GM18499 (cell line): ENCODE measurements at regions not wholly inside any gene's neighbourhood (a gene's known extent, or its start where the extent isn't known, plus 50 kb on each side); places are given as distances from the start of the nearest gene placed in this dataset.
"Not testable (repeated sequence)": the region's sequence is repeated elsewhere in the genome, so short reads cannot be mapped to it uniquely, and the experiment has no call there.

Experiments used
- ATAC-seq: cut with Tn5 transposase; IDR thresholded peaks from one replicate; pipeline ENCODE4 v1.9.1; 2021; ENCODE audit warnings: moderate number of reproducible peaks; ENCODE audit not compliant: insufficient read depth, unreplicated experiment

GRCh38 chr3:16767006-16767405 lies 117.7 kb upstream of the PLCL2 start:
- no peak for ATAC-seq

- no peak for ATAC-seq
These were observed 116.7 kb upstream of the PLCL2 start for GRCh38 chr3:16768014-16768413.

GRCh38 chr3:16768956-16769355 lies 115.8 kb upstream of the PLCL2 start:
- ATAC-seq = no peak

- ATAC-seq = no peak
These were observed 115.2 kb upstream of the PLCL2 start for GRCh38 chr3:16769525-16769924.

- no peak for ATAC-seq
These were observed 114.7 kb upstream of the PLCL2 start for GRCh38 chr3:16770021-16770420.

GRCh38 chr3:16770792-16771191 lies 114.0 kb upstream of the PLCL2 start:
- no peak for ATAC-seq

GRCh38 chr3:16773594-16773993 lies 111.2 kb upstream of the PLCL2 start:
- ATAC-seq = not testable (repeated sequence)

- ATAC-seq = not testable (repeated sequence)
These were observed 110.2 kb upstream of the PLCL2 start for GRCh38 chr3:16774536-16774935.

- no peak for ATAC-seq
These were observed 99.8 kb upstream of the PLCL2 start for GRCh38 chr3:16784973-16785372.

- ATAC-seq = no peak
These were observed 99.3 kb upstream of the PLCL2 start for GRCh38 chr3:16785465-16785864.

GRCh38 chr3:16788440-16789056 lies 96.2 kb upstream of the PLCL2 start:
- no peak for ATAC-seq

GRCh38 chr3:16789344-16790120 lies 95.2 kb upstream of the PLCL2 start:
- ATAC-seq = no peak

GRCh38 chr3:16790432-16791400 lies 94.0 kb upstream of the PLCL2 start:
- ATAC-seq = no peak

- no peak for ATAC-seq
These were observed 91.4 kb upstream of the PLCL2 start for GRCh38 chr3:16793321-16793720.

GRCh38 chr3:16794257-16794656 lies 90.5 kb upstream of the PLCL2 start:
- ATAC-seq = no peak

- ATAC-seq = no peak
These were observed 89.2 kb upstream of the PLCL2 start for GRCh38 chr3:16795581-16795980.

- ATAC-seq = no peak
These were observed 86.9 kb upstream of the PLCL2 start for GRCh38 chr3:16797831-16798230.

- ATAC-seq = no peak
These were observed 86.0 kb upstream of the PLCL2 start for GRCh38 chr3:16798738-16799137.

GRCh38 chr3:16800361-16800760 lies 84.4 kb upstream of the PLCL2 start:
- no peak for ATAC-seq

GRCh38 chr3:16801223-16801622 lies 83.5 kb upstream of the PLCL2 start:
- ATAC-seq = no peak

- no peak for ATAC-seq
These were observed 83.1 kb upstream of the PLCL2 start for GRCh38 chr3:16801698-16802097.
